ENCODE measurements at regions not wholly inside any gene's neighbourhood (a gene's known extent, or its start where the extent isn't known, plus 50 kb on each side); places are given as distances from the start of the nearest gene placed in this dataset.

DNA sequence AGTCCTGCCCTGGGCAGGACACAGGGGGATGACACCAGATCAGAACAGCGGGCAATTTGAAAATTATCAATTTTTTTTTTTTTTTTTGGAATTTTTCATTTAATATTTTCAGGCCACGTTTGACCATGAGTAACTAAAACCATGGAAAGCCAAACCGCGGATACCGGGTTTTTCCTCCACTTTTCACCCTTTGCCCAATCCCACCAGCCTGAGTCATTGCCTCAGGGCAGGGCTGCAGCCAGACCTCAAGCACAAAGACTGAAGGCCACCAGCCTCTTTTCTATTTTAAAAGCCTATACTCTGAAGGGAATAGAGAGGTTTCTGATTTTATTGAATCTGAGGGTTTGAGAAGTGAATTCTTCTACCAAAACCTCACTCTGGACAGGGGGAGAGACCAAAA, 381.1 kb downstream of the IRS1 start:
- DNase-seq (ENCODE audit: low read depth), result no peak
- no peak overlapping the region for H3K4me3 ChIP-seq (ENCODE audit: low read depth, low read length)
- H3K36me3 ChIP-seq (ENCODE audit: control insufficient read depth, insufficient read depth, low read length), result no peaks in the 10 kb centered on the region
- TF ChIP-seq, protein P1, sequence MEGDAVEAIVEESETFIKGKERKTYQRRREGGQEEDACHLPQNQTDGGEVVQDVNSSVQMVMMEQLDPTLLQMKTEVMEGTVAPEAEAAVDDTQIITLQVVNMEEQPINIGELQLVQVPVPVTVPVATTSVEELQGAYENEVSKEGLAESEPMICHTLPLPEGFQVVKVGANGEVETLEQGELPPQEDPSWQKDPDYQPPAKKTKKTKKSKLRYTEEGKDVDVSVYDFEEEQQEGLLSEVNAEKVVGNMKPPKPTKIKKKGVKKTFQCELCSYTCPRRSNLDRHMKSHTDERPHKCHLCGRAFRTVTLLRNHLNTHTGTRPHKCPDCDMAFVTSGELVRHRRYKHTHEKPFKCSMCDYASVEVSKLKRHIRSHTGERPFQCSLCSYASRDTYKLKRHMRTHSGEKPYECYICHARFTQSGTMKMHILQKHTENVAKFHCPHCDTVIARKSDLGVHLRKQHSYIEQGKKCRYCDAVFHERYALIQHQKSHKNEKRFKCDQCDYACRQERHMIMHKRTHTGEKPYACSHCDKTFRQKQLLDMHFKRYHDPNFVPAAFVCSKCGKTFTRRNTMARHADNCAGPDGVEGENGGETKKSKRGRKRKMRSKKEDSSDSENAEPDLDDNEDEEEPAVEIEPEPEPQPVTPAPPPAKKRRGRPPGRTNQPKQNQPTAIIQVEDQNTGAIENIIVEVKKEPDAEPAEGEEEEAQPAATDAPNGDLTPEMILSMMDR (IDR thresholded peaks at IDR 0.05; ENCODE audit: insufficient read depth, low read length, poor library complexity, severe bottlenecking), result no peak
- H3K27me3 ChIP-seq (ENCODE audit: control insufficient read depth, insufficient read depth, low read length), result no peaks in the 10 kb centered on the region

DNA sequence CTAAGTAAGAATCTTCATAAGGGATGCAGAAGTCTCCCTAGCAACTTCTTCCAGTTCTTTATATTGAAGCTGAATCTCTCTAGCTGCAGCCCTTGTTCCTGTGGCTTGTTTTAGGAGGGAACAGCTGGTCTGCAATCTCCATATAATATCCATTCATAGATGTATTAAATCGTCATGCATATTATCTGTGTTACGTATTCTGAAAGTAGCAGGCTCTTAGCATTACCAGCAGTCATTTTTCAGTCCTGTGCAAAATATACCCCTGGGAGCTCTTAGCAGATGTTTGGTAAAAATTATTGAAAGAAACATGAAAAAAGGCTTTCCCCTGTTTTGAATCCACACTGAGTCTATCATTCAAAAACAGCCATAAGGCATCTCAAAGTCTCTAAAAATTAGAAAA, 385.3 kb downstream of the IRS1 start:
- Histone ChIP-seq H3K27me3 (ENCODE audit: control insufficient read depth, insufficient read depth, low read length) (no peaks in the 10 kb centered on the region), H3K4me3 (ENCODE audit: low read depth, low read length) (no peak overlapping the region), H3K36me3 (ENCODE audit: control insufficient read depth, insufficient read depth, low read length) (no peaks in the 10 kb centered on the region)
- TF ChIP-seq, protein P1 (IDR thresholded peaks at IDR 0.05; ENCODE audit: insufficient read depth, low read length, poor library complexity, severe bottlenecking), result no peak
- no peak for DNase-seq (ENCODE audit: low read depth)

DNA sequence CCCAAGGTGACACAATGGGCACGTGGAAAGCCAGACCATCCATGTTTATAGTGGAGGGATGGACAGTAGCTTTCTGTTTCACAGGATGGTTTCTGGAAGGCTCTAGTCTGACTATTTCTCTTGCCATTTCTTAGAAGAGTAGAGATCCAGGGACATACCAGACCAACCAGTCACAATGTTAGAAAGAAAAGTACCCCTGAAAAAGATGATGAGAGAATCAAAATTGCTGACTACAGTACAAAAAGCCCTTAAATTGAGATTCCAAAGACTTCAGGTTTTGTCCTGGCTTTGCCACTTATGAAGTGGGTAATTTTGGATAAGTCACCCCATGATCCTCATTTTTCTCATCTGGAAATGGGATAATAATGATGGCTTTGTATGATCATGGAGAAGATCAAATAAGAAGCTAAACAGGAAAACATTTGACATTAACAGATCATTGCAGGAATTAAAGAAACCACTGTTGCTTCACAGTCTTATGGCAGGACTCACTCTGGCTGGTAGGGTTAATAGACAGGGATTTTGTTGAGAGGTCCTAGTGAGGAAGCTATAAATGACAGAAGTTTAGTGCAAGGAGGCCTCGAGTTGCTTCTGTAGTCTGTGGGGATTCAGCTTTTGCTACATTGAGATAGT, 386.0 kb downstream of the IRS1 start:
- Histone ChIP-seq H3K27me3 (ENCODE audit: control insufficient read depth, insufficient read depth, low read length) (no peaks in the 10 kb centered on the region), H3K4me3 (ENCODE audit: low read depth, low read length) (no peak overlapping the region), H3K36me3 (ENCODE audit: control insufficient read depth, insufficient read depth, low read length) (no peaks in the 10 kb centered on the region)
- no peak for DNase-seq (ENCODE audit: low read depth)
- TF ChIP-seq, protein P1 (IDR thresholded peaks at IDR 0.05; ENCODE audit: insufficient read depth, low read length, poor library complexity, severe bottlenecking), result no peak

DNA sequence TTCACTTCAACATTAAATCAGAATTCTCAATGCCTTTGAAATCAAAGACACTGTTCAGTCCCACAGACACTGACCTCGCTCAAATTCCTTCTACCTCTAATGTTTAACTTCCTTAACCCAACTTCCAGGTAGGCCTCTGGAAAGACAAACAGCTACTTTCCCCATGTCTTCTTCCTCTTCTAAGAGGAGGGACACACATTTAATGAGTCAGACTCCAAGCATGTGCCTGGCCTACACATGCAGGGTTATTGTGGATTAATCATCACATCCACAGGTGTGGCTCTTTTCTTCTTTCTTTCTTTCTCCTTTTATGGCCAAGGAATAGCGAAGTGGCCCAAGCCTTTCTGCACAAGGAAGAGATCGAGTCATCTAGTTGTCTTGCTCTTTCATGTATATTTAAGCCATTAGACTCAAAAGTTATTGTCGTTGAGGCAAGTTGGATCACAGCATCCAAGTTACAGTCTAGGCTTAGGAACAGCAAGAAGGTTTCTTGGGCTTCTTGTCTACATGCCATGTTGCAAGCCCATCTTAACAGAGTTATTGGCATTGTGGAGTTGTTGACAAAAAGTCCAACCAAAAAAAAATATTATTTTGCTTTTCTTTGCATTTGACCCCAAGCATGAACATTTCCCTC, 387.8 kb downstream of the IRS1 start:
- Histone ChIP-seq H3K36me3 (ENCODE audit: control insufficient read depth, insufficient read depth, low read length) (no peaks in the 10 kb centered on the region), H3K27me3 (ENCODE audit: control insufficient read depth, insufficient read depth, low read length) (no peaks in the 10 kb centered on the region), H3K4me3 (ENCODE audit: low read depth, low read length) (no peak overlapping the region)
- TF ChIP-seq, protein P1 (IDR thresholded peaks at IDR 0.05; ENCODE audit: insufficient read depth, low read length, poor library complexity, severe bottlenecking), result no peak
- DNase-seq (ENCODE audit: low read depth), result peak; percentile 95

DNA sequence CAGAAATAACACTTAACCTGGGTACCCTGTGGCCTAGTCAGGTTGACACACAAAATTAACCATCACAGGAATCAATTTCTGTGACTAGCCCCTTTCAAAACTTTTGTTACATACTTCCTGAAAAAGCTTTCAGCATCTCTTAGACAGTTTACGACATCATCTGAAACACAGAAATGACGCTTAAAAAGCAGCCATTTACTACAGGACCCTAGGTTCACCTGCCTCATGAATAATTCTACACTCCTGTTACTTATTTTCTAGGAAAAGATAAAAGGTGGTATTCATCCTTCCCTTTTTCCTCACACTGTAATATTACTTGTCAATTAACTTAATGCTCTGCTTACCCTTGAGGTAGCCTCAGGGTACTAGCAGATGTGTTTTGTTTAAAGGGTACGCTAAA, 388.4 kb downstream of the IRS1 start:
- TF ChIP-seq, protein P1 (IDR thresholded peaks at IDR 0.05; ENCODE audit: insufficient read depth, low read length, poor library complexity, severe bottlenecking), result no peak
- no peaks in the 10 kb centered on the region for H3K36me3 ChIP-seq (ENCODE audit: control insufficient read depth, insufficient read depth, low read length)
- no peaks in the 10 kb centered on the region for H3K27me3 ChIP-seq (ENCODE audit: control insufficient read depth, insufficient read depth, low read length)
- no peak overlapping the region for H3K4me3 ChIP-seq (ENCODE audit: low read depth, low read length)
- no peak for DNase-seq (ENCODE audit: low read depth)

Measured in kidney epithelial cell (primary cell).